Naive thymus-derived CD4-positive, alpha-beta T cell (primary cell): ENCODE measurements at regions not wholly inside any gene's neighbourhood (a gene's known extent, or its start where the extent isn't known, plus 50 kb on each side); places are given as distances from the start of the nearest gene placed in this dataset.
A peak's percentile ranks its signal among the peaks of the same experiment; 100 is the strongest.

ENCODE experiments used
- ATAC-seq: fragments of 150-1000 bp; cut with Tn5 transposase; 2 replicates; pipeline ENCODE4 v1.10.0; 2021; ENCODE audit warnings: mild to moderate bottlenecking, moderate library complexity
- CTCF ChIA-PET: fragments of 350-600 bp; sonication (Branson Sonifier 250); formaldehyde crosslinking; loops from one replicate; lab custom pipeline; 2021; ENCODE audit warnings: antibody characterized with exemption; lab: Charles Lee
- POLR2A ChIA-PET: fragments of 350-600 bp; sonication (Branson Sonifier 250); formaldehyde crosslinking; loops from one replicate; lab custom pipeline; 2021; ENCODE audit warnings: antibody characterized with exemption, inconsistent platforms; lab: Charles Lee
- DNase-seq, 9 donors: peaks; one replicate each; pipeline versions ENCODE4 v3.0.0 to v3.0.0-alpha.2; 2020 to 2022; ENCODE audit warnings: mixed read lengths in 1 of 9
- H3K27ac ChIP-seq: one replicate; pipeline ENCODE4 v1.7.0; 2013; ENCODE audit warnings: mild to moderate bottlenecking, low read depth, low read length, moderate library complexity
- H3K27me3 ChIP-seq, 2 donors: one replicate each; pipeline ENCODE4 v1.7.0; 2013; ENCODE audit warnings: low read length in 2 of 2, mild to moderate bottlenecking in 2 of 2, moderate library complexity in 2 of 2; ENCODE audit not compliant: control insufficient read depth in 2 of 2, insufficient read depth in 2 of 2
- H3K36me3 ChIP-seq, 3 experiments: 1 replicate in 2 of 3; 2 replicates in 1 of 3; pipeline ENCODE4 v1.7.0; 2013; ENCODE audit warnings: low read length in 3 of 3, mild to moderate bottlenecking in 3 of 3, moderate library complexity in 1 of 3; ENCODE audit not compliant: insufficient read depth in 3 of 3, control insufficient read depth in 2 of 3
- H3K4me1 ChIP-seq, 2 donors: one replicate each; pipeline ENCODE4 v1.7.0; 2013; ENCODE audit warnings: low read length in 2 of 2, mild to moderate bottlenecking in 2 of 2, moderate library complexity in 1 of 2; ENCODE audit not compliant: control insufficient read depth in 2 of 2, insufficient read depth in 2 of 2
- H3K4me3 ChIP-seq: 2 replicates; pipeline ENCODE4 v1.7.0; 2013; ENCODE audit warnings: mild to moderate bottlenecking, low read length
- H3K9me3 ChIP-seq, 3 experiments: 1 replicate in 2 of 3; 2 replicates in 1 of 3; pipeline ENCODE4 v1.7.0; 2013; ENCODE audit warnings: low read length in 3 of 3; ENCODE audit not compliant: control insufficient read depth in 2 of 3
- H3K27ac Mint-ChIP-seq, 9 donors: one replicate each; pipeline ENCODE4 v1.8.0; 2020 to 2022; ENCODE audit warnings: mixed read lengths in 9 of 9, mild to moderate bottlenecking in 8 of 9, moderate library complexity in 5 of 9, inconsistent platforms in 2 of 9
- H3K27me3 Mint-ChIP-seq, 5 donors: one replicate each; pipeline ENCODE4 v1.8.0; 2021 to 2022; ENCODE audit warnings: mixed read lengths in 5 of 5, mild to moderate bottlenecking in 1 of 5
- H3K36me3 Mint-ChIP-seq, 5 donors: one replicate each; pipeline ENCODE4 v1.8.0; 2020 to 2022; ENCODE audit warnings: mixed read lengths in 5 of 5, mild to moderate bottlenecking in 3 of 5, inconsistent platforms in 1 of 5
- H3K4me1 Mint-ChIP-seq, 7 donors: one replicate each; pipeline ENCODE4 v1.8.0; 2020 to 2022; ENCODE audit warnings: mixed read lengths in 7 of 7, mild to moderate bottlenecking in 3 of 7, inconsistent platforms in 1 of 7
- H3K4me3 Mint-ChIP-seq, 10 donors: one replicate each; pipeline ENCODE4 v1.8.0; 2020 to 2022; ENCODE audit warnings: mild to moderate bottlenecking in 10 of 10, mixed read lengths in 10 of 10, moderate library complexity in 6 of 10, inconsistent platforms in 2 of 10
- H3K9me3 Mint-ChIP-seq, 11 donors: one replicate each; pipeline ENCODE4 v1.8.0; 2020 to 2022; ENCODE audit warnings: mixed read lengths in 11 of 11, mild to moderate bottlenecking in 4 of 11, inconsistent platforms in 1 of 11, moderate library complexity in 1 of 11
- intact Hi-C, 2 donors: fragments of 100-400 bp; cut with micrococcal nuclease; formaldehyde crosslinking; loops; one replicate each; pipeline ENCODE4 v1.15.1; 2023

DNA sequence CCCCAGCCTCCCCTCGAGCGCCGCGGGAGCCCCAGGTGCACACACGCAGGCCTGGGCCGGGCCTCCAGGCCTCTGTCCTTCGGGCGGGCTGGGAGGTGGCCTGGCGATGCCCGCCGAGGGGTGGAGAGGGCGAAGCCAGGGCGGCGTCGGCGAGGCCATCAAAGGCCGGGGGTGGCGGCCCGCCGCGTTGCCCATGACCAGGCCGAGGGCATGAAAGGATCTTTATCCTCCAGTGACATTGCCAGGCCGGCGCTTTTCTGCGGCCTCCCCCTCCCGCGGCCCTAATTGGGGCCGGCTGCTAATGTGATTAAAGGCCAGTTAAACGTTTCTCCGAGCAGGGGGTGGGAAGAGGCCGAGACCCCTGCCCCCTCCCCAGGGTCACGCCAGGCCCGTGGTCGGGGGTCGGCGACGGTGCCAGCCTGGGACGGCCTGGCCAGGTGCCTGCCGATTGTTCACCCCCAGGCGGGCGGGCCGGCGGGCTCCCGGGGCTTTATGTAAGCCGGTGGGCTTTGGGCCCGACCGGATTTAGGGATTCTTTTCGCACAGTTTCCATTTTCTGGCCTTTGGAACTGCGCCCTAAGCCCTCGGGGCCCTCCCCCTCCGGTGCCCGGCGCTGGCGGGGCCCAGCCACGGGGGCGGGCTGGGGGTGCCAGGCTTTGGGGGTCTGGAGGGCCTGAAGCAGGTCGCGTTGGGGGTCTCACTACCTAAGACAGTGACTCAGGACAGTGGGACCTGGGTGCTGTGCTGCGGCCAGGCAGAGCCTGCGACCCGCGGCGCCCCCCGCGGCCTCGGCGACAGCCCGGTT is 103.2 kb upstream of the DIO3 start:
- no peak for DNase-seq

DNA sequence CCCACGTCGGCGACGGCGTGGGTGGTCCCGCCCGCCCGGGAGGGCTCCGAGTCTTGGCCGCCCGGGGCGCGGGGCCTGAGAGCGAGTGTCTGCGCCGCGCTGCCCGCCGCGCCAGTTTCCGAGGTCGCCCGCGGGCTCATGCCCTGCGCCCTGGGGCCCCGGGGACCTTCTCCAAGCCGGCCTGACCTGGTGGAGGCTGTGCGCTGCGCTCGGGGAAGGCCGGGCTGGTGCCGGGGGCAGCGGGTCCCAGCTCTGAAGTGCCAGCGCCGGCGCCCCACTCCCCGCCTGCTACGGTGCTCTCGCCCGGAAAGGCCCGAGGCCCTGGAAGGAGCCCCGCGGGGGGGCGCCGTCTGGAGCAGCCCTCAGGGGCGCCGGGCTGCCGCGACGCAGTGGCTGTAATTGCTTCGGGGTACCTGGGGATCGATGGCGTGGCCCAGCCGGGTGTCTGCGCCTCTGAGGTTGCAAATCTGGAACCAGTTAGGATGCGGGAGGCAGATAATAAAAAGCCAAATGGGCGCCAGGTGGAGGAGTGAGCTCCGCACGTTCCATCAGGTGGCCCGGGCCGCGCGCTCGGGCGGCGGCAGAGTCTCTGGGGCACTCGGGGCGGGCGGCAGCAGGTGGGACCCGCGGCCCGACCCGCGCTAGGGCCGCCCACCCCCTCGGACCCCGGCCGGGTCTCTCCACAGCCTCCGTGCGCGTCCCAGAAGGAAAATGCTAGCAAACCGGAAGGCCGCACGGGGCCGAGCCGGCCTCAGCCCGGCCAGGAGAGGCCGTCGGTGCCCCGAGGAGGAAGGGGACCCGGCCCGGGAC is 102.3 kb upstream of the DIO3 start:
- Mint-ChIP-seq H3K4me3 (peak overlapping the region in 4 of 10 donors; percentile 30 to 73 (median 48)), H3K36me3 (peaks cover 0 to 7% (median 2%) of the 10 kb centered on the region in 5 donors), H3K4me1 (peaks cover 0 to 21% (median 6%) of the 10 kb centered on the region in 7 donors), H3K9me3 (peaks cover 0 to 17% (median 6%) of the 10 kb centered on the region in 11 donors), H3K27me3 (peaks cover 45 to 56% (median 52%) of the 10 kb centered on the region in 5 donors), H3K27ac (no peak overlapping the region)
- ChIA-PET CTCF (no interaction called here), POLR2A (no interaction called here)
- Histone ChIP-seq H3K27me3 (peaks cover 3 to 7% of the 10 kb centered on the region in 2 donors), H3K9me3 (no peaks in the 10 kb centered on the region), H3K36me3 (no peaks in the 10 kb centered on the region), H3K4me1 (no peaks in the 10 kb centered on the region), H3K27ac (no peak overlapping the region), H3K4me3 (no peak overlapping the region)
- peak in 1 of 9 donors; percentile 9 for DNase-seq
- no peak for ATAC-seq
- intact Hi-C loops = loop anchor here in 1 of 2 donors (10.0 kb wide), 1 partner anchor 106 kb away; the partner anchor contains the start of gene DIO3

More for the DNA sequence above, 103.2 kb upstream of the DIO3 start:
- Histone ChIP-seq H3K9me3 (no peaks in the 10 kb centered on the region), H3K36me3 (no peaks in the 10 kb centered on the region), H3K4me3 (no peak overlapping the region), H3K27ac (no peak overlapping the region), H3K4me1 (no peaks in the 10 kb centered on the region), H3K27me3 (peaks cover 3 to 7% of the 10 kb centered on the region in 2 donors)
- H3K27me3 Mint-ChIP-seq = peaks cover 53 to 64% (median 60%) of the 10 kb centered on the region in 5 donors
- peaks cover 0 to 21% (median 6%) of the 10 kb centered on the region in 7 donors for H3K4me1 Mint-ChIP-seq
- ChIA-PET POLR2A (no interaction called here), CTCF (no interaction called here)
- peaks cover 0 to 25% (median 7%) of the 10 kb centered on the region in 11 donors for H3K9me3 Mint-ChIP-seq
- no peak overlapping the region for H3K27ac Mint-ChIP-seq
- peaks cover 0 to 7% (median 2%) of the 10 kb centered on the region in 5 donors for H3K36me3 Mint-ChIP-seq
- intact Hi-C loops = loop anchor here in 1 of 2 donors (10.0 kb wide), 1 partner anchor 107 kb away; the partner anchor contains the start of gene DIO3
- ATAC-seq = no peak
- peak overlapping the region in 1 of 10 donors; percentile 23 for H3K4me3 Mint-ChIP-seq

DNA sequence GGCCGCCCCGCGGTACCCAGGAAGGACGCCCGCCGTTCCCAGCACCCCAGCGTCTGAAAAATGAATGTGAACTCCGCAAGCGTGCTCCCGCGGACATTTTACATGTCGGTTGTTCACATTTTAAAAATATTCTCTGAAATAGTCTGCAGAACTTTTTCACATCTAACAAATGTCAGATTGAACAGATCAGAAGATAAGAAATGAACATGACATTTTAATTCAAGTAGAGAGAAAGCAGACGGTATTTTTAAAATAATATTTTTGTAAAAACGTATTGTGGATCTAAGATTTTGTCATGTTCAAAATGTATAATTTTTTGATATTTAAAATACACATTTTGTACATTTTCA is 101.8 kb upstream of the DIO3 start:
- Mint-ChIP-seq H3K36me3 (peaks cover 0 to 7% (median 0%) of the 10 kb centered on the region in 5 donors), H3K27ac (no peak overlapping the region), H3K4me1 (peaks cover 0 to 21% (median 6%) of the 10 kb centered on the region in 7 donors), H3K4me3 (peak overlapping the region in 2 of 10 donors; percentile 42 to 48), H3K9me3 (peaks cover 0 to 12% (median 1%) of the 10 kb centered on the region in 11 donors), H3K27me3 (peaks cover 39 to 51% (median 46%) of the 10 kb centered on the region in 5 donors)
- Histone ChIP-seq H3K27ac (no peak overlapping the region), H3K4me3 (no peak overlapping the region), H3K4me1 (no peaks in the 10 kb centered on the region), H3K36me3 (no peaks in the 10 kb centered on the region), H3K27me3 (peaks cover 3 to 7% of the 10 kb centered on the region in 2 donors), H3K9me3 (no peaks in the 10 kb centered on the region)
- ChIA-PET CTCF (no interaction called here), POLR2A (no interaction called here)
- intact Hi-C loops = loop anchor here in 1 of 2 donors (10.0 kb wide), 1 partner anchor 105 kb away; the partner anchor contains the start of gene DIO3
- DNase-seq = no peak
- ATAC-seq = no peak

- DNase-seq (no peak), ATAC-seq (no peak)
- Histone ChIP-seq H3K9me3 (no peaks in the 10 kb centered on the region), H3K4me1 (no peaks in the 10 kb centered on the region), H3K27me3 (peaks cover 3 to 8% of the 10 kb centered on the region in 2 donors), H3K27ac (no peak overlapping the region), H3K4me3 (no peak overlapping the region), H3K36me3 (no peaks in the 10 kb centered on the region)
- Mint-ChIP-seq H3K4me3 (peak overlapping the region in 3 of 10 donors; percentile 17 to 40 (median 20)), H3K36me3 (peaks cover 0 to 2% (median 0%) of the 10 kb centered on the region in 5 donors), H3K9me3 (peaks cover 0 to 6% (median 0%) of the 10 kb centered on the region in 11 donors), H3K27me3 (peaks cover 36 to 41% (median 36%) of the 10 kb centered on the region in 5 donors), H3K27ac (no peak overlapping the region), H3K4me1 (peaks cover 0 to 21% (median 6%) of the 10 kb centered on the region in 7 donors)
- ChIA-PET CTCF (no interaction called here), POLR2A (no interaction called here)
- intact Hi-C loops = no loop called here
These were observed 100.8 kb upstream of the DIO3 start for GRCh38 chr14:101460521-101460920.

- Histone ChIP-seq H3K4me1 (no peaks in the 10 kb centered on the region), H3K27me3 (peaks cover 3 to 12% of the 10 kb centered on the region in 2 donors), H3K9me3 (no peaks in the 10 kb centered on the region), H3K36me3 (no peaks in the 10 kb centered on the region), H3K4me3 (no peak overlapping the region), H3K27ac (no peak overlapping the region)
- ChIA-PET POLR2A (no interaction called here), CTCF (no interaction called here)
- no peak overlapping the region for H3K27ac Mint-ChIP-seq
- DNase-seq = no peak
- peaks cover 0 to 2% (median 0%) of the 10 kb centered on the region in 5 donors for H3K36me3 Mint-ChIP-seq
- H3K4me1 Mint-ChIP-seq = peaks cover 0 to 21% (median 6%) of the 10 kb centered on the region in 7 donors
- ATAC-seq = no peak
- peaks cover 0 to 3% (median 0%) of the 10 kb centered on the region in 11 donors for H3K9me3 Mint-ChIP-seq
- H3K4me3 Mint-ChIP-seq = no peak overlapping the region
- intact Hi-C loops = no loop called here
- H3K27me3 Mint-ChIP-seq = peaks cover 29 to 34% (median 30%) of the 10 kb centered on the region in 5 donors
These were observed 100.1 kb upstream of the DIO3 start for GRCh38 chr14:101460986-101461750.

DNA sequence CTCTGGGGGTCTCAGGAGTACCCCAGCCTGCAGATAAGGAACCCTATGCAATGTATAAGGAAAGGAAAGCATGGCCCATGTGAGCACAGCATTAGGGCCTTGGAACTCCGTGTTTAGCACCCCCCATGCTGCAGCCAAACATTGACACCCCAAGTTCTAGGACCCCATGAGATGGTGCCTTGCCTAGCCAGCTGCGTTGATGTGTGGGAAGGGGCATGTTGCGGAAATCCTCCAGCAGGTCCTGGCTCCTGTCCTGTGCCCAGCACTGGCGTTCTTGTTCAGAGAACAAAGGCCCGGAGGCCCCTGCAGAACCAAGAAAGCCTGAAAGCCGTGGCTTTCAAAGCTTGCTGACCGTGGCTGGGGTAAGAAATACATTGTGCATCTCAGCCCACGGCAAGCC is 99.4 kb upstream of the DIO3 start:
- POLR2A ChIA-PET = no interaction called here
- Histone ChIP-seq H3K27ac (no peak overlapping the region), H3K27me3 (peaks cover 3 to 12% of the 10 kb centered on the region in 2 donors), H3K4me3 (no peak overlapping the region), H3K36me3 (no peaks in the 10 kb centered on the region), H3K4me1 (no peaks in the 10 kb centered on the region), H3K9me3 (no peaks in the 10 kb centered on the region)
- intact Hi-C loops = no loop called here
- H3K9me3 Mint-ChIP-seq = peaks cover 0 to 2% (median 0%) of the 10 kb centered on the region in 11 donors
- peaks cover 22 to 27% (median 23%) of the 10 kb centered on the region in 5 donors for H3K27me3 Mint-ChIP-seq
- CTCF ChIA-PET = no interaction called here
- H3K36me3 Mint-ChIP-seq = peaks cover 0 to 2% (median 0%) of the 10 kb centered on the region in 5 donors
- DNase-seq = no peak
- H3K4me3 Mint-ChIP-seq = no peak overlapping the region
- no peak for ATAC-seq
- peaks cover 0 to 14% (median 3%) of the 10 kb centered on the region in 7 donors for H3K4me1 Mint-ChIP-seq
- H3K27ac Mint-ChIP-seq = no peak overlapping the region
